GM12878 (cell line): ENCODE measurements at regions not wholly inside any gene's neighbourhood (a gene's known extent, or its start where the extent isn't known, plus 50 kb on each side); places are given as distances from the start of the nearest gene placed in this dataset.

ENCODE experiments used
- ATAC-seq: fragments of 200-7000 bp; cut with Tn5 transposase; 3 replicates; pipeline ENCODE4 v1.9.1; 2020; ENCODE audit warnings: mild to moderate bottlenecking, moderate library complexity
- BruUV-seq: library from RNA; stranded (reverse); fragments of 400-500 nt; replicated peaks from 2 replicates; lab custom pipeline; 2021; lab: Mats Ljungman, UMichigan
- CTCF ChIA-PET: fragments of 300-600 bp; sonication (Branson Sonifier 250); formaldehyde crosslinking; extraction: SDS; loops from one replicate; lab custom pipeline; 2021; ENCODE audit warnings: inconsistent platforms; lab: Yijun Ruan, JAX
- POLR2A ChIA-PET: fragments of 350-600 bp; formaldehyde crosslinking; extraction: SDS; loops from one replicate; lab custom pipeline; 2021; ENCODE audit warnings: inconsistent platforms; lab: Charles Lee
- RAD21 ChIA-PET: fragments of 300-600 bp; sonication (Branson Sonifier 250); formaldehyde crosslinking; loops from one replicate; lab custom pipeline; 2023; ENCODE audit warnings: antibody characterized with exemption; ENCODE audit not compliant: unreplicated experiment; lab: Charles Lee
- SMC1A ChIA-PET: fragments of 300-600 bp; sonication (Branson Sonifier 250); formaldehyde crosslinking; loops from one replicate; lab custom pipeline; 2023; ENCODE audit not compliant: unreplicated experiment, uncharacterized antibody; lab: Charles Lee
- DNase-seq: peaks from one replicate; pipeline ENCODE4 v3.0.0-alpha.2; 2011; ENCODE audit warnings: low read depth, low spot score
- FAIRE-seq: peaks from 3 replicates; lab custom pipeline; 2011; peaks lifted over from hg19 to GRCh38; lab: Jason Lieb, UNC
- H2AFZ ChIP-seq: 2 replicates; pipeline ENCODE4 v1.6.0; 2011; ENCODE audit warnings: low read depth, low read length, control low read depth; ENCODE audit not compliant: control insufficient read depth
- H3K27ac ChIP-seq: 2 replicates; pipeline ENCODE4 v1.5.1; 2011; ENCODE audit warnings: control low read depth; ENCODE audit not compliant: control insufficient read depth, insufficient read depth
- H3K27me3 ChIP-seq, 2 experiments: replicated peaks in 1 of 2; 2 replicates each; pipeline versions ENCODE4 v1.6.0 to v1.6.1; 2011; ENCODE audit warnings: low read length in 1 of 2; ENCODE audit not compliant: control insufficient read depth in 2 of 2, insufficient read depth in 2 of 2
- H3K36me3 ChIP-seq, 2 experiments: 2 replicates each; pipeline ENCODE4 v1.5.1; 2011; ENCODE audit warnings: low read length in 1 of 2; ENCODE audit not compliant: control insufficient read depth in 2 of 2, insufficient read depth in 2 of 2
- H3K4me1 ChIP-seq: 2 replicates; pipeline ENCODE4 v1.6.1; 2011; ENCODE audit warnings: mild to moderate bottlenecking, low read length, moderate library complexity, mixed read lengths; ENCODE audit not compliant: control insufficient read depth, insufficient read depth
- H3K4me2 ChIP-seq: 2 replicates; pipeline ENCODE4 v1.6.0; 2011; ENCODE audit warnings: control low read depth; ENCODE audit not compliant: control insufficient read depth, insufficient read depth
- H3K4me3 ChIP-seq: fragments of 200-600 bp; sonication (generic); 2 replicates; pipeline ENCODE4 v1.5.1; 2016
- H3K79me2 ChIP-seq: 2 replicates; pipeline ENCODE4 v1.6.0; 2011; ENCODE audit warnings: low read length; ENCODE audit not compliant: control insufficient read depth, insufficient read depth
- H3K9ac ChIP-seq: 2 replicates; pipeline ENCODE4 v1.8.0; 2011; ENCODE audit warnings: low read length, control low read depth, mixed read lengths; ENCODE audit not compliant: control insufficient read depth, insufficient read depth
- H3K9me3 ChIP-seq: replicated peaks from 3 replicates; pipeline ENCODE4 v1.5.1; 2011; ENCODE audit warnings: mild to moderate bottlenecking, low read length; ENCODE audit not compliant: control insufficient read depth, insufficient read depth
- H4K20me1 ChIP-seq: 2 replicates; pipeline ENCODE4 v1.6.0; 2011; ENCODE audit not compliant: control insufficient read depth, insufficient read depth
- RBBP5 ChIP-seq: fragments of 200-600 bp; sonication (generic); conservative IDR thresholded peaks from 2 replicates; pipeline ENCODE4 v1.6.1; 2016
- YY1 ChIP-seq: IDR thresholded peaks from 2 replicates; pipeline ENCODE4 v1.6.1; 2011; ENCODE audit warnings: low read depth, mild to moderate bottlenecking, low read length
- ZNF384 ChIP-seq: IDR thresholded peaks from 2 replicates; pipeline ENCODE4 v1.6.1; 2012; ENCODE audit warnings: low read depth, mild to moderate bottlenecking, low read length, improper control_type of control experiment, borderline replicate concordance
- WGBS: methylation state at CpG from one replicate; pipeline ENCODE4 v1.1.6; 2016; ENCODE audit warnings: low lambda C conversion rate; ENCODE audit not compliant: insufficient replicate concordance, insufficient coverage; ENCODE audit errors: missing lambda C conversion rate; 5-methylcytosine and 5-hydroxymethylcytosine counted together
- in situ Hi-C: fragments of 300-500 bp; cut with MboI; formaldehyde crosslinking; loops from 9 replicates; pipeline ENCODE4 v1.14.3; 2018; ENCODE audit warnings: mixed read lengths
- intact Hi-C: fragments of 100-400 bp; cut with micrococcal nuclease; formaldehyde crosslinking; loops from one replicate; pipeline ENCODE4 v1.14.2; 2022; ENCODE audit not compliant: unreplicated experiment
- TF ChIP-seq, protein P1 (sequence below): fragments of 450-650 bp; IDR thresholded peaks from 2 replicates; pipeline ENCODE4 v1.6.1; 2017; ENCODE audit warnings: low read depth, mild to moderate bottlenecking, moderate library complexity
- TF ChIP-seq, protein P2 (sequence below): fragments of 450-650 bp; formaldehyde crosslinking; IDR thresholded peaks from 2 replicates; pipeline ENCODE4 v1.4.0; 2022; ENCODE audit warnings: mild to moderate bottlenecking, moderate library complexity

DNA sequence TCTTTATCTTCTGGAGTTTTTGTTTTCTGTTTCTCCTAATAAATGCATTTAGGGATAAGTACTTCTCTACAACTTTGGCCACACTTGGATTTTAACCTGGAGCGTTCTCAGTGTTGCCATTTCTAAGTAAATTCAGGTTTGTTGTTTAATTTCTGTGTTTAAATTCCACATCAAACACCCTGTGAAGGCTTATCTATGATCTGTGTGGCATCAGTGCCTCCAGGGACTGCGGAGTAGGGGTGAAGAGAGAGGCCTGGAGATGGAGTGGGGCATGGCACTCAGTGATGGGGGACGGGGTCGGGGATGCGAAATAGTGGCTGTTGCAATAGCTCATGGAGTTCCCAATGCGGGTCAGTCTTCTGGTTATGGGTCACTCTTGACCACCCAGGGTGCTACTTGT, 294.8 kb downstream of the HS3ST3B1 start:
- in situ Hi-C loops = no loop called here
- ChIA-PET CTCF (no interaction called here), POLR2A (no interaction called here)

More for the DNA sequence above, 294.8 kb downstream of the HS3ST3B1 start:
- H3K4me1 ChIP-seq = no peaks in the 10 kb centered on the region
- no peak for DNase-seq
- no TSS peak for BruUV-seq
- no peak overlapping the region for H2AFZ ChIP-seq
- no peak for ATAC-seq
- no peak overlapping the region for H3K9ac ChIP-seq
- WGBS = 2% methylated on average over 6 of the region's 6 CpGs
- intact Hi-C loops = no loop called here
- TF ChIP-seq ZNF384 = no peak
- no peak for TF ChIP-seq YY1
- TF ChIP-seq, protein P1, sequence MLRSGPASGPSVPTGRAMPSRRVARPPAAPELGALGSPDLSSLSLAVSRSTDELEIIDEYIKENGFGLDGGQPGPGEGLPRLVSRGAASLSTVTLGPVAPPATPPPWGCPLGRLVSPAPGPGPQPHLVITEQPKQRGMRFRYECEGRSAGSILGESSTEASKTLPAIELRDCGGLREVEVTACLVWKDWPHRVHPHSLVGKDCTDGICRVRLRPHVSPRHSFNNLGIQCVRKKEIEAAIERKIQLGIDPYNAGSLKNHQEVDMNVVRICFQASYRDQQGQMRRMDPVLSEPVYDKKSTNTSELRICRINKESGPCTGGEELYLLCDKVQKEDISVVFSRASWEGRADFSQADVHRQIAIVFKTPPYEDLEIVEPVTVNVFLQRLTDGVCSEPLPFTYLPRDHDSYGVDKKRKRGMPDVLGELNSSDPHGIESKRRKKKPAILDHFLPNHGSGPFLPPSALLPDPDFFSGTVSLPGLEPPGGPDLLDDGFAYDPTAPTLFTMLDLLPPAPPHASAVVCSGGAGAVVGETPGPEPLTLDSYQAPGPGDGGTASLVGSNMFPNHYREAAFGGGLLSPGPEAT = no peak
- TF ChIP-seq, protein P2, sequence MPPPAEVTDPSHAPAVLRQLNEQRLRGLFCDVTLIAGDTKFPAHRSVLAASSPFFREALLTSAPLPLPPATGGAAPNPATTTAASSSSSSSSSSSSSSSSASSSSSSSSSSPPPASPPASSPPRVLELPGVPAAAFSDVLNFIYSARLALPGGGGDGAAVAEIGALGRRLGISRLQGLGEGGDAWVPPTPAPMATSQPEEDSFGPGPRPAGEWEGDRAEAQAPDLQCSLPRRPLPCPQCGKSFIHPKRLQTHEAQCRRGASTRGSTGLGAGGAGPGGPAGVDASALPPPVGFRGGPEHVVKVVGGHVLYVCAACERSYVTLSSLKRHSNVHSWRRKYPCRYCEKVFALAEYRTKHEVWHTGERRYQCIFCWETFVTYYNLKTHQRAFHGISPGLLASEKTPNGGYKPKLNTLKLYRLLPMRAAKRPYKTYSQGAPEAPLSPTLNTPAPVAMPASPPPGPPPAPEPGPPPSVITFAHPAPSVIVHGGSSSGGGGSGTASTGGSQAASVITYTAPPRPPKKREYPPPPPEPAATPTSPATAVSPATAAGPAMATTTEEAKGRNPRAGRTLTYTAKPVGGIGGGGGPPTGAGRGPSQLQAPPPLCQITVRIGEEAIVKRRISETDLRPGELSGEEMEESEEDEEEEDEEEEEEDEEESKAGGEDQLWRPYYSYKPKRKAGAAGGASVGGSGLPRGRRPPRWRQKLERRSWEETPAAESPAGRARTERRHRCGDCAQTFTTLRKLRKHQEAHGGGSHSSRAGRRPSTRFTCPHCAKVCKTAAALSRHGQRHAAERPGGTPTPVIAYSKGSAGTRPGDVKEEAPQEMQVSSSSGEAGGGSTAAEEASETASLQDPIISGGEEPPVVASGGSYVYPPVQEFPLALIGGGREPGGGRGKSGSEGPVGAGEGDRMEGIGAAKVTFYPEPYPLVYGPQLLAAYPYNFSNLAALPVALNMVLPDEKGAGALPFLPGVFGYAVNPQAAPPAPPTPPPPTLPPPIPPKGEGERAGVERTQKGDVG (CRISPR knock-in tag) = no peak
- TF ChIP-seq RBBP5 = no peak
- RAD21 ChIA-PET = no interaction called here
- H3K9me3 ChIP-seq = no peaks in the 10 kb centered on the region
- no peak overlapping the region for H3K4me3 ChIP-seq
- no peak overlapping the region for H3K4me2 ChIP-seq
- no peaks in the 10 kb centered on the region for H3K27me3 ChIP-seq
- no peak for FAIRE-seq
- H3K36me3 ChIP-seq = no peaks in the 10 kb centered on the region
- H3K27ac ChIP-seq = no peak overlapping the region
- H3K79me2 ChIP-seq = no peaks in the 10 kb centered on the region
- no peaks in the 10 kb centered on the region for H4K20me1 ChIP-seq
- SMC1A ChIA-PET = no interaction called here
